A172 (cell line): ENCODE measurements at regions not wholly inside any gene's neighbourhood (a gene's known extent, or its start where the extent isn't known, plus 50 kb on each side); places are given as distances from the start of the nearest gene placed in this dataset.
"Not testable (repeated sequence)": the region's sequence is repeated elsewhere in the genome, so short reads cannot be mapped to it uniquely, and the experiment has no call there.

ENCODE experiments used
- DNase-seq: peaks from one replicate; pipeline ENCODE4 v3.0.0-alpha.2; 2015; ENCODE audit warnings: low spot score

DNA sequence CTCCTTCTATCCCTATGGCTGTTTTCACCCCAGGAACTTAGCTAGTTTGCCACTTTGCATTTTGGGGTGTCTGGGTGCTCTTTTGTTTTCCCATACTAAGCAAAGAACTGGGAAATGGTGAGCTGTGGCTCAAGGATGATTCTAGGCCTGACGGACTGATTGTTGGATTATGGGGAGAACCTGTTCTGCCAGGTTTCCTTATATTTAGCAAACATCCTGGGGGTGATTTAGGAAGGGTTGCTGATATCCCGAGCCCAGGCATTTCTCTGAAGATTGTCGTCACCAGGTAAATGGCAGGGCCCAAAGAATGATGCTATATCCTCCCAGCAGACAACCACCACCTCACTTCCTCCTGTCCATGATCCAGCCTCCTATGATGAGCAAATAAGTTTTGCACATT, 72.1 kb upstream of the GRB10 start:
- DNase-seq: no peak

DNA sequence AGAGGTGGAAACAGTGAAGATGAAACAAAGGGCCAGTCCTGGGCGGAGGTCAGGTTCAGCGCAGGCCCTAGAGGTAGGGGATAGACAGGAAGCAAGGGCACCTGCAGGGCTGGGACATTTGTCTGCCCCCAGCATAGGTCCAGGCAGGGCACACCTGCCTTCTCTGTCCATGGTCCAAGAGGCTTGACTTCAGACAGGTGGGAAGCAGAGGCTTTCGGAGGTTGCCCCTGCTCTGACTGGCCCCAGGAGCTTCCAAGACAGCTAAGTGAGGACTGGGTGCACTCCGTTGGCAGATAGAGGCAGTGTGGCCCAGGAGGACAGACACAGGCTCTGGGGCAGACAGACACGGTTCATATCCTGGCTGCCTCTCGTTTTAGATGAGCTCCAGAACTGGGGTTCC, 71.6 kb upstream of the GRB10 start:
- no peak for DNase-seq

DNA sequence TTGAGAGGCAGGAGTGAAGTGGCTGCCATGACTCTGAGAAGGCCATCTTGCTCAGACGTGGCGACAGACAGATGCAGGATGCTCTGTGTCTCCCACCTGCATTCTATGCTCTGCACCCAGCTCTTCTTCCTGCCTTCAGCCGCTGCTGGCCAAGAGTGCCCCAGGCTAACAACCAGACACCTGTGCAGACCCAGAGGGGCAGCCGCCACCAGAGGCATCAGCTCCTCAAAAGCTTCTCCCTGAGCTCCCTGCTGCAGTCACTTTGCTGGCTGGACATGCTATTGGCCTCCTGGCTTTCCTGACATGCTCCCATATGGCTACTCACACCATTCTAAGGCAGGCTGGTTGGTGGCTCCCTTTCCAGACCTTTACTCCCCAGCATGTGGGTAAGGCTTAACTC, 70.6 kb upstream of the GRB10 start:
- DNase-seq: no peak

DNA sequence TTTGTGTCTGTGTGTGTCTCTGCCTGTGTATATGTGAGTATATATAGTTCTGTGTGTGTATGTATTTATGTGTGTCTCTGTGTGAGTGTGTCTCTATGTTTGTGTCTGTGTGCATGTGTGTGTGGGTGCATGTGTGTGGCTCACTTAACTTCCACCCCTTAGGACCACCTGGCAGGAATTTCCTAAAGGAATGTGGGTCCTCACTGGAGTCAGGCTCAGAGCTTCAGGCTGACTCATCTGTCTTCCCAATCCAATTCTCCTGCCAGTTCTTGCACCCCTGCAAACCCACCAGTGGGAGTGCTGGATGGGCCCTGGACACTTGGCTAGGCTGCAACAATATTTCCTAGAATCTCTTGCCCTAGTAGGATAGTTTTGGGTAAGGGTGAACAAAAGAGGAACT, 70.2 kb upstream of the GRB10 start:
- DNase-seq: no peak

DNA sequence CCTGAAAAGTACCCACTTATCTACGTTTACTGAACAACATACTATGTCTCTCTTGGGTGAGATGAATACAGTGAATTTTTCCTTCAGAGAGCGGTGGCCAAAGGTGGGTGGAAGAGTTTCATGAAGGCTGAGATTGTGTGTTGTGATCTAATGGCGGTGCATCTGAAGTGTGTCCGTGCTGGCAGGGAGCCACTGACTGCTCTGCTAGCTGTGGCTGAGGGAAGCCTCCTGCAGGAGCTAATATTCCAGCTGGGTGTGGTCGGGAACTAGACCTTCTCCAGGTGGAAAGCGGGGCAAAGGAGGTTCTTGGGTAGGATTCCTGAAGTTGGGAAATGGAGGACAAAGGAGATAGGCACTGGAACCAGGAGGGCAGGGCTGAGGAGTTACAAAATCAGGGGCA, 69.2 kb upstream of the GRB10 start:
- DNase-seq: no peak

DNA sequence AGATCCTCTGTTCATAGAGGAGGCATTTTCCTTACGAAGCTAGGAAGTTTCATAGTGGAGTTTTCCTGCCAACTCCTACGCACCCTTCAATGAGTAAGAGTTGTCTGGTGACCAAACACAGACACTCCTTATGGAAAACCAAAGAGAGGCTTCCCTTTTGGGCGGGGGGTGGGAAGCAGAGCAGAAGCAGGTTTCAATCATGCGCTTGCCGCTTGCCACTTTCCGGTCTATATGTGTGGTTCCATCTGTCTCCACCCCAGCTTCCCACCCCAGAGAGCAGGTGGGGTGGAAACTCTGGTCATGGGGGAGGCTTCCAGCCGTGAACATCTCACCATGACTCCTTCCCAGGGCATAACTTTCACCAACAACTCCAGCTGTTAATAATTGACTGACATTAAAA, 68.8 kb upstream of the GRB10 start:
- no peak for DNase-seq

DNA sequence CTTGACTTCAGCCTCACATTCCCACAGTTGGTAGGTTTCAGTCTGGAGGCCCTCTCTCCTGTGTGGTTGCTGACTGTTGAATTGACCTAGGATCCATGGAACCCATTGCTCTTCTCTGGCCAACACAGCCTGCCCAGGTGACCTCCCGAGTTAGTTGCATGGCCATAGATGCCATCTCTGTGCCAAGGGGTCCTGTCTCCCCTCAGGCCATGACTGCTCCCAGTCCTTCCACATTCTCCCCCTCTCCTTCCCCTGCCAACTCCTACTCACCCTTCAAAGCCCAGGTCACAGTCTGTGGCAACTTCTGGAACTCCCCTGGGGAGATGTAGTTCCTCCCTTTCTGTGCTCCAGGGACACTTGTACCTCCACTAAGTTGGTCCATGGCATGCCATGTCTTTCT, 67.3 kb upstream of the GRB10 start:
- no peak for DNase-seq

DNA sequence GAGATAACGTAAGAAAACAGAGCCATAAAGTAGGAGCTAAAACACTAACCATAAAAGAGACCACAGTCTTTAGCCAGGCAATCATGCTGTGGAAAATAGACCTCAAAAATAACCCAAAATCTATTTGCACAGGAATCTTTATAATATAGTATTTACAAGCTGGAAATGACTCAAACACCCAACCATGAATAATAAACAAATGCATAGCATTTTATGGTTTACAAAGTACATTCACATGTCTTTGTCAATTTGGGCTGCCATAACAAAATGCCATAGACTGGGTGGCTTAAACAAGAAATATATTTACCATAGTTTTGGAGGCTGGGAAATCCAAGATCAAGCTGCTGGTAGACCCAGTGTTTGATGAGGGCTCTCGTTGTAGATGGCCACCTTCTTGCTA, 65.5 kb upstream of the GRB10 start:
- no peak for DNase-seq

DNA sequence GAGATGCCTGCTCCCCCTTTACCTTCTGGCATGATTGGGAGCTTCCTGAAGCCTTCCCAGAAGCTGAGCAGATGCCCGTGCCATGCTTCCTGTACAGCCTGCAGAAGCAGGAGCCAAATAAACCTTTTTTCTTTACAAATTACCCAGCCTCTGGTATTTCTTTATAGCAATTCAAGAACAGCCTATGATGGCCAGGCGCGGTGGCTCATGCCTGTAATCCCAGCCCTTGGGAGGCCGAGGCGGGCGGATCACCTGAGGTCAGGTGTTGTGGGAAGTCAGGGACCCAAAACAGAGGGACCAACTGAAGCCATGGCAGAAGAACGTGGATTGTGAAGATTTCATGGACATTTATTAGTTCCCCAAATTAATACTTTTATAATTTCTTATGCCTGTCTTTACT, 62.2 kb upstream of the GRB10 start:
- not testable (repeated sequence) for DNase-seq

DNA sequence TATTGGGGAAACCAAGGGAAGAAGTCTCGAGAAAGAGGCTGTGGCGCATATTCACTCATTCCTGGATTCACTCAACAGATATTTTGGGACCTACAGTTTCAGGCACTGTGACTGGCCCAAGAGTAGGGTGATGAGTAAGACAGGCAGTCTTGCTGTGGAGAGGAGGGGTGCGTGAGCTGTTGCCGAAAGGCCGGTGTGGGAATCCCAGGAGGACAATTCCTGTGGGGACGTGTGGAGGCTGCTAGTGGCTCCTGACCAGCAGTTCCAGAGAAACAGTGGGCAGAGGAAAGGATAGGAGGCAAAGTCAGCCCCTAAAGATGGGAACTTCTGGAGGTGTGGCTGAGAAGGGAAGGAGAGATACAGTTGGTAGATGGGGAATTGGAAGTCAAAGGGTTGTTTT, 59.3 kb upstream of the GRB10 start:
- DNase-seq: no peak

DNA sequence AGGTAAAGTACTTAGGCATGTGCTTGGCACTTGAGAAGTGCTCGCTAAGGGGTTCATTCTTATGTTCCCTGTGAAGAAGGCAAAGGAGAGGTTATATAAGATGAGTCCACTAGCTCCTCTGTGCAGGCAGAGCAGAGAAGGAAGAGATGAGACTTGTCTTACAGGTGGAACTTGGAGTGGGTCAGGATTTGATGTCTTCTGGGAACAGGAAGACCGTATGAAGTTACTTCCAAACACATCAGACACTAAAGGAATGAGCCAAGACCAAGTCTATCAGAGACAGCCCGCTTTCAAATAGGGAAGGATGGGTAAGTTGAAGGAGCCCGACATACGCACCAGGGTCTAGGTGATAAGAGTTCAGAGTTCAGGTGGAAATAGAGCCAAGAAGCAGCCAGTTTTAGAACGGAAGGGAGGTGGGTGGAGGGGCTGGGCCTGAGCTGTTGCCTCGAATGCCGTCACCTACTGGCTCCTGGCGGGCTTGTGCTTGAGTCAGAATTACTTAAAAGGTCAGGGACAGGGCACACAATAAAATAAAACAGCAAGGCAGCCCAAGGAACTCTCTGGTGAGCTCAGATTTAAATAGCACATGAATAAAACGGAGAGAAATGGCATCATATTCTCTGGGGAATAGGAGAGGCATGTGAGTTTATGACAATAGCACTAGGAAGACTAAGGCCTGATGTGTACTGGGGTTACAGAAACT, 56.1 kb upstream of the GRB10 start:
- peak; percentile 79 for DNase-seq

DNA sequence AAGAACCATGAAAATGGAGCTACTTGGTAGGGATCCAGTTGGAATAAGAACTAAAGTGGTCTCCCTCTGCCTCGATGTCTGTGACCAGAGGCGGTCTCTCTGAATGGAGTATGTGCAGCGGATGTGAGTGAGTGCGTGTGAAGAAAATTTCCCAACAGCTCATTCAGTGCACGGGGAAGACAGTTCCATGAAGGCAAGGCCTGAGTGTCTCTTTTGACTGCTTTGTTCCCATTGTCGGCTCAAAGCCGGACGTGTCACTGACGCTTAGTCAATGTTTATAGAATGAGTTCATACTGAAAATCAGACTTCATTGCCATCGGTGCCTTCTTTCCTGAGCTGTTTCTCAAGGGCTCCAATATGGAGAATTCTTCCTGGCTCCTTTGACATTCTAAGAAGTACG, 55.3 kb upstream of the GRB10 start:
- DNase-seq: peak; percentile 76

DNA sequence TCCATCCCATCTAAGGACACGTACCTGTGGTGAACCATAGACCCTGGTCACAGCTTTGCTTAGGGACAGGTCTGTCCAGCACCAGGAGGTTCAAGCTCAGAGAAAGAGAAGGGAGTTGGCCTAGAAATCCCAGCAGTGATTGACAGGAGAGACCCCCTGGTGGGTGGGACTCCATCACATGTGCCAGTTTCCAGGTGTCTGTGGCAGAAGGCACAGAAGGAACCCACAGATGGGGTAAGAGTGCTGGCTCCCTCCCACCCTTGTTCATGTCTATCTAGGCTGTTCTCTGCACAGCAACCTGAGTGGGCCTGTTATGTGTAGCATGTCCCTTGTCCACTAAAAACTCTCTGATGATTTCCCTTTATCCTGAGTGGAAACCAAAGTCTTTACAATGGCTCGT, 54.0 kb upstream of the GRB10 start:
- DNase-seq: no peak

DNA sequence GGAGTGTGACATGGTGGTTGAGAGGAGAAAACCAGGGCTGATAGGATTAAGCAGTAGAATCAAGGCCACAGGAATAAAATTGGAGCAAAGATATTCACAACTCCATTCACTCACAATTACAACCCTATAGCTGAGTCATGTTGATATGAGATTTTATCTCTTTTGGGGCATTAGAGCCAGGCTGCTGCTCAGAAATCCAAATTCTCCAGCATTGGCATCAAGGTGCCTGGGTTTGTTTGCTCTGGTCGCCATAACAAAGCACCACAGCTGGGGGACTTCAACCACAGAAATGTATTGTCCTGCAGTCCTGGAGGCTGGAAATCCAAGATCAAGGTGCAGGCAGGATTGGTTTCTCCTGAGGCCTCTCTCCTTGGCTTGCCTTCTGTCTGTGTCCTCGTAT, 52.5 kb upstream of the GRB10 start:
- no peak for DNase-seq

DNA sequence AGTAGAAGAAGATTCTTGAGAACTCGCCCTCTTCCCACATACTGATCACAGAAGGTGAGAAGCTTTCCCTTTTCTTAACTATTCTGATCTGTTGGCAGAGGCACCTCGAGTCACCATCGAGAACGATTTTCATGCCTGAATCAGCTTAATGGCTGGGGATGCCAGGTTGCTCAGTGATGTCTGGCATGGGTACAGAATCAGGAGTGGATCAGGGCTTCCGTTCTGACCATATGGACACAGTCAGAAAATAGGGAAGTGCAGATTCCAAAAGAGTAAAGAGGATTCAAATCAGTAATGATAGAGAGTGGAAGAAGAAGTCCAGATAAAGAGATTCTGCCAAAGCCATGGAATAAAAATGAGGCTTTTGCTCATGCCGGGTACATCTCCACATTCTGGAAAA, 52.0 kb upstream of the GRB10 start:
- no peak for DNase-seq

DNA sequence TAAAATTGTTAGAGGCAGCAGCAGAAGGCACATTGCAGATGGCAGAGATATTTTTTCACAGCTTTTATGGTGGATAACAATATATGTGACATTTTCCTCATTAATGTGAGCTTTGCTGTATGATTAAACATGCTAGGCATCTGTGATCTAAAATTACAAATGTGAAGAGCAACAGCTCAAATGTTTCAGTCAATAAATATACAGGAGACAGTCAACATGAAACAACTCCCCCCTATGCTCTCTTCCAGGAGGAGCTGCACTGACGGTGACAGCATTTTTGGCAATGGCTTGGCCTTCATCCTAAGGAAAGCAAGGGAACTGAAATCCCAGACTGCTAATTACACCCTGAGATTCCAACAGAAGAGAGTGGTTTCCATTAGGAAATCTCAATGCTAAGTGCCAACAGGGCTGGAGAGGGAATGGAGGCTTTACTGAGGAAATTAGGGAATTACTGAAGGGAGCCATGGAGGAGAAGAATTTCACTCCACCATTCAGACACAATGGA, 51.4 kb upstream of the GRB10 start:
- DNase-seq: no peak

DNA sequence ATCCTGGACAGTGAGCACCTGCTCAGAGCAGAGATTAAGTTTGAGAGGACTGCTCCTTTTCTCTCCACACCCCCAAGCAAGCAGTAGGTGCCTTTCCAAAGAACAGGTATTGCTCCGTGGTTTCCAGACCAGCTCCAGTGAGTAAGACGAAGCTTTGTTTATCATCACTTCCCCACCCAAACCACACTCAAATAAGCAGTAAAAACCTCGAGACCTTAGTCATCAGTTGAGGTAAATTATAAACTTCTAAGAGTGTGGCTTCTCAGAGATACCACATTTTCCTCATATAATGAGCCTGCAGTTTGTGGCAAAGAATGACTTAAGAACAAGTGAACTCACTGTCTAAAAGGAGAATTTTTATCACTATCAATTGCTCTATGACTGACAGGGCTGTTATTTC, 50.0 kb upstream of the GRB10 start:
- DNase-seq: peak; percentile 94
